Hepatocyte (in vitro differentiated cells): ENCODE measurements at regions not wholly inside any gene's neighbourhood (a gene's known extent, or its start where the extent isn't known, plus 50 kb on each side); places are given as distances from the start of the nearest gene placed in this dataset.

Experiments
- DNase-seq: peaks from one replicate; pipeline ENCODE4 v3.0.0-alpha.2; 2016; ENCODE audit warnings: low spot score
- H2AFZ ChIP-seq: fragments of 200-600 bp; sonication (generic); 2 replicates; pipeline ENCODE4 v1.6.0; 2016; ENCODE audit warnings: antibody characterized with exemption, mild to moderate bottlenecking
- H3K27ac ChIP-seq: fragments of 200-600 bp; sonication (generic); 2 replicates; pipeline ENCODE4 v1.5.1; 2016; ENCODE audit warnings: mild to moderate bottlenecking
- H3K27me3 ChIP-seq: fragments of 200-600 bp; sonication (generic); 2 replicates; pipeline ENCODE4 v1.6.1; 2016
- H3K36me3 ChIP-seq: fragments of 200-600 bp; sonication (generic); replicated peaks from 2 replicates; pipeline ENCODE4 v1.5.1; 2016; ENCODE audit warnings: low read depth; ENCODE audit not compliant: insufficient read depth
- H3K4me1 ChIP-seq: fragments of 200-600 bp; sonication (generic); 2 replicates; pipeline ENCODE4 v1.5.1; 2016; ENCODE audit warnings: mild to moderate bottlenecking, moderate library complexity; ENCODE audit not compliant: insufficient read depth
- H3K4me2 ChIP-seq: fragments of 200-600 bp; sonication (generic); 2 replicates; pipeline ENCODE4 v1.6.0; 2016
- H3K4me3 ChIP-seq: fragments of 200-600 bp; sonication (generic); 2 replicates; pipeline ENCODE4 v1.5.1; 2016; ENCODE audit warnings: mild to moderate bottlenecking
- H3K79me2 ChIP-seq: fragments of 200-600 bp; sonication (generic); 2 replicates; pipeline ENCODE4 v1.6.0; 2017; ENCODE audit warnings: mild to moderate bottlenecking
- H3K9me2 ChIP-seq: fragments of 200-600 bp; sonication (generic); replicated peaks from 2 replicates; pipeline ENCODE4 v1.6.0; 2017; ENCODE audit warnings: mild to moderate bottlenecking; ENCODE audit not compliant: insufficient read depth
- H3K9me3 ChIP-seq: fragments of 200-600 bp; sonication (generic); 2 replicates; pipeline ENCODE4 v1.5.1; 2016; ENCODE audit warnings: low read depth, mild to moderate bottlenecking
- H4K20me1 ChIP-seq: fragments of 200-600 bp; sonication (generic); 2 replicates; pipeline ENCODE4 v1.6.0; 2016; ENCODE audit warnings: mild to moderate bottlenecking; ENCODE audit not compliant: insufficient read depth, poor library complexity, severe bottlenecking
- CTCF ChIP-seq: fragments of 200-600 bp; sonication (generic); IDR thresholded peaks from 2 replicates; pipeline ENCODE4 v1.5.1; 2016; ENCODE audit warnings: antibody characterized with exemption, mild to moderate bottlenecking; ENCODE audit not compliant: poor library complexity
- EZH2 ChIP-seq: fragments of 200-600 bp; sonication (generic); IDR thresholded peaks from 2 replicates; pipeline ENCODE4 v1.6.1; 2016; ENCODE audit warnings: antibody characterized with exemption, mild to moderate bottlenecking, borderline replicate concordance
- EZH2phosphoT487 ChIP-seq: fragments of 200-600 bp; sonication (generic); IDR thresholded peaks from one replicate; pipeline ENCODE4 v1.6.1; 2018; ENCODE audit warnings: antibody characterized with exemption, mild to moderate bottlenecking, low read depth, moderate library complexity; ENCODE audit not compliant: unreplicated experiment, severe bottlenecking
- WGBS: methylation state at CpG from one replicate; pipeline ENCODE4 v1.1.6; 2016; ENCODE audit warnings: low lambda C conversion rate; ENCODE audit errors: missing lambda C conversion rate; 5-methylcytosine and 5-hydroxymethylcytosine counted together

- Histone ChIP-seq H3K27me3 (no peaks in the 10 kb centered on the region), H3K4me1 (no peaks in the 10 kb centered on the region), H4K20me1 (no peaks in the 10 kb centered on the region), H3K79me2 (no peaks in the 10 kb centered on the region), H2AFZ (no peak overlapping the region), H3K27ac (no peak overlapping the region), H3K9me3 (no peaks in the 10 kb centered on the region), H3K36me3 (no peaks in the 10 kb centered on the region), H3K9me2 (no peaks in the 10 kb centered on the region), H3K4me2 (no peak overlapping the region), H3K4me3 (no peak overlapping the region)
- WGBS = 80% methylated on average over 13 of the region's 13 CpGs
- TF ChIP-seq CTCF (no peak), EZH2phosphoT487 (no peak), EZH2 (no peak)
- DNase-seq = no peak
Observed at GRCh38 chr7:153935095-153935494, 117.1 kb upstream of the DPP6 start.

GRCh38 chr7:153938451-153938850 is 113.7 kb upstream of the DPP6 start:
- no peak overlapping the region for H3K27ac ChIP-seq
- no peaks in the 10 kb centered on the region for H3K9me3 ChIP-seq
- no peaks in the 10 kb centered on the region for H3K27me3 ChIP-seq
- no peaks in the 10 kb centered on the region for H3K79me2 ChIP-seq
- H3K4me2 ChIP-seq = no peak overlapping the region
- TF ChIP-seq EZH2 (no peak), CTCF (no peak), EZH2phosphoT487 (no peak)
- 91% methylated on average over 8 of the region's 8 CpGs for WGBS
- H2AFZ ChIP-seq = no peak overlapping the region
- H3K36me3 ChIP-seq = no peaks in the 10 kb centered on the region
- H3K4me1 ChIP-seq = no peaks in the 10 kb centered on the region
- DNase-seq = no peak
- no peaks in the 10 kb centered on the region for H4K20me1 ChIP-seq
- H3K4me3 ChIP-seq = no peak overlapping the region
- H3K9me2 ChIP-seq = no peaks in the 10 kb centered on the region

GRCh38 chr7:153939177-153939576 is 113.0 kb upstream of the DPP6 start:
- DNase-seq = no peak
- Histone ChIP-seq H3K27ac (no peak overlapping the region), H3K4me1 (no peaks in the 10 kb centered on the region), H3K4me2 (no peak overlapping the region), H3K79me2 (no peaks in the 10 kb centered on the region), H3K9me2 (no peaks in the 10 kb centered on the region), H3K4me3 (no peak overlapping the region), H4K20me1 (no peaks in the 10 kb centered on the region), H3K9me3 (no peaks in the 10 kb centered on the region), H3K27me3 (no peaks in the 10 kb centered on the region), H2AFZ (no peak overlapping the region), H3K36me3 (no peaks in the 10 kb centered on the region)
- no peak for TF ChIP-seq EZH2phosphoT487
- TF ChIP-seq CTCF = no peak
- TF ChIP-seq EZH2 = no peak
- WGBS = 61% methylated on average over 5 of the region's 5 CpGs

DNA sequence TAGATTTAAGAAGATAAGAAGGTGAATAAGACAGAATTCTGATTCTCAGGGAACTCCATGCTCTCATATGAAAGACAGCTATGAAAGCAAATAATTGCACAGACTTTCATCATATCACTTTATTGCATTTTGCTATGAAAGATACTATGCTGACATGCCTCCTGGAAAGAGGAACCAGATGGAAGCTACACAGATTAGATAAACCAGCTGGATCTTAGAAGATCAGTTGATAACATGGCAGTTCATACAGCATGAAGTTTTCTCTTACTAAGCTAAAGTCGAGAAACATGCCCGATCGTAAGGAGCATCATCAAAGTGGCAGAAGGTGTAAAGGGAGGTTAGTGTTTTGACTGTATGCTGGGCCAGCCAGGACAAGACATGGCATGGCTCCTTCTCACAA is 112.5 kb upstream of the DPP6 start:
- no peak overlapping the region for H2AFZ ChIP-seq
- WGBS = 100% methylated on average over 3 of the region's 3 CpGs
- DNase-seq = no peak
- TF ChIP-seq EZH2phosphoT487 (no peak), CTCF (no peak), EZH2 (no peak)
- no peak overlapping the region for H3K4me3 ChIP-seq
- H3K27me3 ChIP-seq = no peaks in the 10 kb centered on the region
- H4K20me1 ChIP-seq = no peaks in the 10 kb centered on the region
- no peaks in the 10 kb centered on the region for H3K9me2 ChIP-seq
- no peak overlapping the region for H3K4me2 ChIP-seq
- H3K36me3 ChIP-seq = no peaks in the 10 kb centered on the region
- no peaks in the 10 kb centered on the region for H3K79me2 ChIP-seq
- H3K9me3 ChIP-seq = no peaks in the 10 kb centered on the region
- H3K27ac ChIP-seq = no peak overlapping the region
- H3K4me1 ChIP-seq = no peaks in the 10 kb centered on the region
